NCI-H748 treated with DMSO at 0.1 percent for 48 hours (cell line): ENCODE measurements at regions not wholly inside any gene's neighbourhood (a gene's known extent, or its start where the extent isn't known, plus 50 kb on each side); places are given as distances from the start of the nearest gene placed in this dataset.
"Not testable (repeated sequence)": the region's sequence is repeated elsewhere in the genome, so short reads cannot be mapped to it uniquely, and the experiment has no call there.

Experiments used
- DNase-seq: peaks from one replicate; lab custom pipeline; 2025; lab: John Stamatoyannopoulos, UW

DNA sequence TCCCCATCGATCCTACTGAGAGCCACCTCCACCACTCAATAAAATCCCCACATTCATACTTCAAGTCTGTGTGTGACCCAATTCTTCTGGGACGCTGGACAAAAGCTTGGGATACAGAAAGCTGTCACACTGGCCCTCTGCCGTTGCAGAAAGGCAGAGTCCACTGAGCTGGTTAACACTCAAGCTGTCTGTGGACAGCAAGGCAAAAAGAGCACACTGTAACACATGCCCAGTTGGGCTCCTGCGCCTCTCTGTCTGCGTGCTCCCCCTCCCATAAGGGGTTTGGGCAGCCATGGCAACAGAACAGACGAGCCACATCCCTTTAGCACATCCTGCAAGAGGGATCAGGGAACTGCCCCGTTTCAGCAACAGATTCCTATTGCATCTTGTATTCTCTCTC is 106.9 kb upstream of the RGPD4 start:
- peak; percentile 26 for DNase-seq

DNA sequence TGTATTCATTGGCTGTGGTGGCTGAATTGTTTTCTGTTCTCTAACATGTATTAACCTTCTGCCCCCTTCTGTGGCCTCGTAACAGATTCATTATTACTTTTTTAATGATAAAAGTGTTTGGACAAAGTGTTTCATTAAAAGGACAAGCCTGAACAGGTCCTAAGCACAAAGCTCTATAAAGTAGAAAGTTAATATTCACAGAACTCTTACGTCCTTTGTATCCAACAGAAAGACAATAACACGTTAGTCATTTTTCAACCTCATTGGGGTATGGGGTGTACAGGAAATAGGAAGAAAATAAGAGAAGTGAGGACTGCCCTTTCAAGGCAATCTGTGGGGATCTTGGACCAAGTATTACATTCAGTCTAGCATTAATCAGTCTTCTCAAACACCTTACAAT is 105.5 kb upstream of the RGPD4 start:
- DNase-seq, result peak; percentile 11

DNA sequence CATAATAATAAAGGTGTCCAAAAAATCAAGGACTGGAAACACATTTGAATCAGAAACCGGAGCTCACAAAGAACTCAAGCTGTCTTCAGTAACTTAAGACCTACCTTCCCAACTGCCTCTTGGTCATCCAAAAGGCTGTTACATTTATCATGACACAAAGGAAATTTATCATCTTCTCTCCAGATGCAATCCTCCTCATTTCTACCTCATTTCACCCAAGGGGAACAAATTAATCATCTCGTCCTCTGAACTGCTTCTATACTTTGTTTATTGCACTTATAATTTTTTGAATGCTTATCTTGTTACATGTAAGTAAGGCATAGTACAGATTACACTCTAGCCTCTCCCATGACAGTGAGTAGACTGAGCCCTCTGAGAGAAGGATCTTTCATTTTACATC is 105.1 kb upstream of the RGPD4 start:
- no peak for DNase-seq

DNA sequence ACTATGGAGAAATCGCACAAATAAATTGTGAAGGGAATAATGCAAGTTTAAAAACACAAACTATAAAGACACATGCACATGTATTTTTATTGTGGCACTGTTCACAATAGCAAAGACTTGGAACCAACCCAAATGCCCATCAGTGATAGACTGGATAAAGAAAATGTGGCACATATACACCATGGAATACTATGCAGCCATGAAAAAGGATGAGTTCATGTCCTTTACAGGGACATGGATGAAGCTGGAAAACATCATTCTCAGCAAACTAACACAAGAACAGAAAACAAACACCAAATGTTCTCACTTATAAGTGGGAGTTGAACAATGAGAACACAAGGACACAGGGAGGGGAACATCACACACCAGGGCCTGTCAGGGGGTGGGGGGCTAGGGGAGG is 100.9 kb upstream of the RGPD4 start:
- DNase-seq, result not testable (repeated sequence)

DNA sequence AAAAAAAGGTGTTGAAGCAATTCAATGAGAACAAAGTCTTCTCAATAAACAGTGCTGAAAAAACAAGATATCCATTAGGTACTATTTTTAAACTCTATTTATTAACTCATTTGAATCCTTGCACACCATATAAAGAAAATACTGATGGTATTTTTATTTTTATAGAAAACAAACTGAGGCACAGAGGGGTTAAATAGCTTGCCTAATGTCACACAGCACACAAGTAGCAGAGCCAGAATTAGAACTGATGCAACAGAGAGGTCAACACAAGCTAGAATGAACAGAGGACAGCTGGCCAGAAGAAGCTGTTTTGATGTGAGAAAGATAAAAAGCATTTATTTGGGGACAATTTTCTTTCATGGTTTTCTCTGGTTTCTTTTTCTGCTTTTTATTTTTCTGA is 99.4 kb upstream of the RGPD4 start:
- DNase-seq, result no peak

DNA sequence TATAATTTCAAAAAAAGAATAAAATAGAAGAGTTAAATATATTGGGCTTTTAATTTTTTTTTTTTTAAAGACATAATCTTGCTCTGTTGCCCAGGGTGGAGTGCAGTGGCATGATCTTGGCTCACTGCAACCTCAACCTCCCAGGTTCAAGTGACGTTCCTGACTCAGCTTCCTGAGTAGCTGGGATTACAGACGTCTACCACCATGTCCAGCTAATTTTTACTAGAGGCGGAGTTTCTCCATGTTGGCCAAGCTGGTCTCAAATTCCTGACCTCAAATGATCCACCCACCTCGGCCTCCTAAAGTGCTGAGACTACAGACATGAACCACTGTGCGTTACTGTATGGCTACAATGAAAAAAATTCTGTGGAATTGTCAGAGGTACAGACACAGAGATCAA is 98.1 kb upstream of the RGPD4 start:
- DNase-seq, result no peak

- DNase-seq, result no peak
These were observed 97.3 kb upstream of the RGPD4 start for GRCh38 chr2:107729440-107729839.

DNA sequence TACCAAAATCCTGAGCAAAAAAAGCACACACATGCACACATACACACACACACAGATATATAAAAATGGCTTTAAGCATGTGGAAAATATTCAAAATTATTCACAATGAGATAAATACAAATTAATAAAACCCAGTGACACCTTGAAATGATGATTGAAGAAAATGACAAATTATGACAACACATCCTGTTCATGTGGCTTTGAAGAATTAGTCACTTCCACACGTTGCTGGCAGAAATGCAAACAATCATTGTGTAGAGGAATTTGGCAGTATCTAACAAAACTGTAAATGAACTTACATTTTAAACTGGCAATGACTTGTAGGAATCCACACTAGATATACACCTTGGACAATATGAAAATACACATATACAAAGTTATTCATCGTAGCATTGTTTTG is 95.8 kb upstream of the RGPD4 start:
- no peak for DNase-seq

- no peak for DNase-seq
These were observed 95.3 kb upstream of the RGPD4 start for GRCh38 chr2:107731435-107731834.

- DNase-seq, result no peak
These were observed 91.5 kb upstream of the RGPD4 start for GRCh38 chr2:107735201-107735600.

- no peak for DNase-seq
These were observed 88.9 kb upstream of the RGPD4 start for GRCh38 chr2:107737756-107738155.

- peak; percentile 18 for DNase-seq
These were observed 88.4 kb upstream of the RGPD4 start for GRCh38 chr2:107738266-107738665.

GRCh38 chr2:107740300-107740699 is 86.4 kb upstream of the RGPD4 start:
- no peak for DNase-seq

DNA sequence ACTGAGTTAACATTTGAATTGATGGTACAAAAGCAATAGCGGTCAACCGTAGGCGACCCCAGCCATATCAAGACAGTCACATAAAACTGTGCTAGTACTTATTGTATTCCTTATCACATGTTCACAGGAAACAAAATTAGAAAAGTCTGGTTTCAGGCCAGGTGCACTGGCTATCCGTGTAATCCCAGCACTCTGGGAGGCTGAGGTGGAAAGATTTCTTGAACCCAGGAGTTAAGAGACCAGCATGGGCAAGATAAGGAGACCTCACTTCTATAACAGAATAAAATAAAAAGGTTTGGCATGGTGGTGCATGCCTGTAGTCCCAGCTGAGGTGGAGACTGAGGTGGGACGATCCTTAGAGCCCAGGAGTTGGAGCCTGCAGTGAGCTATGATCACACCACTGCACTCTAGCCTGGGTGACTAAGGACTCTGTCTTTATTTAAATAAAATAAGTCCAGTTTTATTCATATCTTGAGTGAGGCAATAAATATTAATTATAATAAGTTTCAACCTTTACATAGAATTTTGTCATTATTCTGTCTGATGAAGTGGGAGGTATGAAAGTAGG is 84.1 kb upstream of the RGPD4 start:
- DNase-seq, result no peak

DNA sequence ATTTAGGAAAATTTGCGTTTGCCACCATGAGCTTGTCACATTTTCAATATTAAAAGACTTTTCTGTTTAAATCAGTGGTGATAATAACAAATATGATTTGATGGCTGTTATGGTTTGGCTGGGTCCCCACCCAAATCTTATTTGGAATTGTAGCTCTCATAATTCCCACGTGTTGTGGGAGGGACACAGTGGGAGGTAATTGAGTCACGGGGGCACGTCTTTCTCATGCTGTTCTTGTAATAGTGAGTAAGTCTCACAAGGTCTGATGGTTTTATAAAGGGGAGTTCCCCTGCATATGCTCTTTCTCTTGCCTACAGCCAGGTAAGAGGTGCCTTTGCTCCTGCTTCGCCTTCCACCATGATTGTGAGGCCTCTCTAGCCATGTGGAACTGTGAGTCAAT is 83.4 kb upstream of the RGPD4 start:
- DNase-seq, result no peak

DNA sequence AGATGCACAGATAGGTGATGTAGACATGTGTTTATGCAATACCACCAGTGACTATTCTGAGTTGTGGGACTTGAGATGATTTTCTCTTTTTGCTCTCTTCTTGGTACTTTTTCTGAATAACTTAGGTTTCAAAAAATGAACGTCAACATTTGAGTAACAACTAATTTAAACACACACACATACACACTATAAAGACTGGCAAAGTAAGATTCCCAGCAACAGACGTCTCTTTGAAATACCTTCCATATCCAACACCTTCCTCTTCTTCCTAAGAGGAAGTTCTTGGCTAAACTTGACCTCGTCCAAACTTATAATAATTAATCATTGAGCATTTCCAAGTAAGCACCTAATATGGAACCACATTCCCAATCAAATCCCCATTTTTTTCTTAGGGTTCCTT is 81.6 kb upstream of the RGPD4 start:
- DNase-seq, result no peak

- not testable (repeated sequence) for DNase-seq
These were observed 80.0 kb upstream of the RGPD4 start for GRCh38 chr2:107746552-107747198.

DNA sequence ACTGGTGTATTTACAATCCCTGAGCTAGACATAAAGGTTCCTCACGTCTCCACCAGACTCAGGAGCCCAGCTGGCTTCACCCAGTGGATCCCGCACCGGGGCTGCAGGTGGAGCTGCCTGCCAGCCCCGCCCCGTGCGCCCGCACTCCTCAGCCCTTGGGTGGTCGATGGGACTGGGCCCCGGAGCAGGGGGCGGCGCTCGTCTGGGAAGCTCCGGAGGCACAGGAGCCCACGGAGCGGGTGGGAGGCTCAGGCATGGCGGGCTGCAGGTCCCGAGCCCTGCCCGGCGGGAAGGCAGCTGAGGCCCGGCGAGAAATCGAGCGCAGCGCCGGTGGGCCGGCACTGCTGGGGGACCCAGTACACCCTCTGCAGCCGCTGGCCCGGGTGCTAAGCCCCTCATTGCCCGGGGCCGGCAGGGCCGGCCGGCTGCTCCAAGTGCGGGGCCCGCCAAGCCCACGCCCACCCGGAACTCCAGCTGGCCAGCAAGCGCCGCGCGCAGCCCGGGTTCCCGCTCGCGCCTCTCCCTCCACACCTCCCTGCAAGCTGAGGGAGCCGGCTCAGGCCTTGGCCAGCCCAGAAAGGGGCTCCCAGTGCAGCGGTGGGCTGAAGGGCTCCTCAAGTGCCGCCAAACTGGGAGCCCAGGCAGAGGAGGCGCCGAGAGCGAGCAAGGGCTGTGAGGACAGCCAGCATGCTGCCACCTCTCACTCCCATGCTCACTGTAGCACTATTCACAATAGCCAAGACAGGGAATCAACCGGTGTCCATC is 79.3 kb upstream of the RGPD4 start:
- DNase-seq, result not testable (repeated sequence)

DNA sequence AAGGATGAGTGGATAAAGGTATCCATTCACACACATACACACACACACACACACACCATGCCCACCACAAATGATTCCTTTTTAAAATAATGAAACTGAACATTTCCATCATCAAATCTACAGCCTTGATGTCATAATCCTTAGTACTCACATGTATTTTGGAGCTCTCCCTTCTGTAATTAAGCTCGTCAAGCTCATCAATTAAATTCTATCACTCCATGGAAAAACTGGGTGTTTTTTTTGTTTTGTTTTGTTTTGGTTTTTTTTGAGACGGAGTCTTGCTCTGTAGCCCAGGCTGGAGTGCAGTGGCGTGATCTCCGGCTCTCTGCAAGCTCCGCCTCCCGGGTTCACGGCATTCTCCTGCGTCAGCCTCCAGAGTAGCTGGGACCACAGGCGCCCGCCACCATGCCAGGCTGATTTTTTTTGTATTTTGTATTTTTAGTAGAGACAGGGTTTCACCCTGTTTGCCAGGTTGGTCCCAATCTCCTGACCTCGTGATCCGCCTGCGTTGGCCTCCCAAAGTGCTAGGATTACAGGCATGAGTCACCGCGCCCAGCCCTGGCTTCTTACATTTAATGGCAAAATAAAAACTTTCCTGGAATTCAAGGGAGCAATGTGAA is 78.6 kb upstream of the RGPD4 start:
- DNase-seq, result no peak

- DNase-seq, result no peak
These were observed 74.8 kb upstream of the RGPD4 start for GRCh38 chr2:107751936-107752335.

DNA sequence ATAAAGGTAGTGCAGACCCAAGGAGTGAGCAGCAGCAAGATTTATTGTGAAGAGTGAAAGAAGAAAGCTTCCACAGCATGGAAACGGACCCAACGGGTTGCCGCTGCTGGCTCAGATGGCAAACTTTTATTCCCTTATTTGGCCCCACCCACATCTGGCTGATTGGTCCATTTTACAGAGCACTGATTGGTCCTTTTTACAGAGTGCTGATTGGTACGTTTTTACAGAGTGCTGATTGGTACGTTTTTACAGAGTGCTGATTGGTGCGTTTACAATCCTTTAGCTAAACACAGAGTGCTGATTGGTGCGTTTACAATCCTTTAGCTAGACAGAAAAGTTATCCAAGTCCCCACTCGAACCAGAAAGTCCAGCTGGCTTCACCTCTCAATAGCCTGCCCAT is 72.9 kb upstream of the RGPD4 start:
- DNase-seq, result not testable (repeated sequence)

DNA sequence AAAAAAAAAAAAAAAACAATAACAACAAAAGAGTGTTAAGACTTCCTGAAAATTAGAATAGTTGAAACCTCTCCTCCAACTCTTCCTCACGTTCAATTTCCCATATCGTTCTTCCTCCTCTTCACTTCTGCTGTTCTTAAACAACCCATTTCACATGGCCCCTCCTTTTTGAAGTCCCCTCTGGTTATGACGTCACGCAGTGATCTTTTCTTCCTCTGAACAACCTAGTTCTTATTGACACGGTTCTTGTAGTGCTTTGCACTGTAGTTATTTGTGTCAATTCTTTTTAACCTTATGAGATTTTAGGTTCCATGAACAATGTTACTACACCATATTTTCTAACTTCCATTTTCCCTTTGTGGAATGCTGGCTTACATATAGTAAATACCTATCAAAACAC is 69.5 kb upstream of the RGPD4 start:
- no peak for DNase-seq
